ENCODE measurements at regions not wholly inside any gene's neighbourhood (a gene's known extent, or its start where the extent isn't known, plus 50 kb on each side); places are given as distances from the start of the nearest gene placed in this dataset.

DNA sequence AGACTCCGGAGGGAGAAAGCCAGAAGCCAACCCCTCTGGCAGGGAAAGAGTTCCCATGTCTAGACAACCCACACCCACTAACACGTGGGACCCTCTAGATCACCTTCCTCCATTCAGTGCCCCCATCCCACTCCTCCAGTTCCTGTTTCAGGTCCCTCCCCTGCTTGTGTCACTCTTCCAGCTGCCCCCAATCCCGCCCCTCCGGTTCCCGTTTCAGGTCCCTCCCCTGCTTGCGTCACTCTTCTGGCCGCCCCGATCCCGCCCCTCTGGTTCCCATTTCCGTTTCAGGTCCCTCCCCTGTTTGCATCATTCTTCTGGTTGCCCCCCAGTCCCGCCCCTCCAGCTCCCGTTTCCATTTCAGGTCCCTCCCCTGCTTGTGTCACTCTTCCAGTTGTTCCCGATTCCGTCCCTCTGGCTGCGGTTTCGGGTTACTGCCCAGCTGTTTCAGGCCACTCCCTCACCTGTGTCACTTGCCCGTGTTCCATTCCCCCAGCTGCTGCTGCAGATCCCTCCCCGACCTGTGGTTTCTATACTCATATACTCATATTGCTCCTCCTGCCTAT lies 64.8 kb upstream of the RANBP6 start (continued):
- TF ChIP-seq, protein P1, sequence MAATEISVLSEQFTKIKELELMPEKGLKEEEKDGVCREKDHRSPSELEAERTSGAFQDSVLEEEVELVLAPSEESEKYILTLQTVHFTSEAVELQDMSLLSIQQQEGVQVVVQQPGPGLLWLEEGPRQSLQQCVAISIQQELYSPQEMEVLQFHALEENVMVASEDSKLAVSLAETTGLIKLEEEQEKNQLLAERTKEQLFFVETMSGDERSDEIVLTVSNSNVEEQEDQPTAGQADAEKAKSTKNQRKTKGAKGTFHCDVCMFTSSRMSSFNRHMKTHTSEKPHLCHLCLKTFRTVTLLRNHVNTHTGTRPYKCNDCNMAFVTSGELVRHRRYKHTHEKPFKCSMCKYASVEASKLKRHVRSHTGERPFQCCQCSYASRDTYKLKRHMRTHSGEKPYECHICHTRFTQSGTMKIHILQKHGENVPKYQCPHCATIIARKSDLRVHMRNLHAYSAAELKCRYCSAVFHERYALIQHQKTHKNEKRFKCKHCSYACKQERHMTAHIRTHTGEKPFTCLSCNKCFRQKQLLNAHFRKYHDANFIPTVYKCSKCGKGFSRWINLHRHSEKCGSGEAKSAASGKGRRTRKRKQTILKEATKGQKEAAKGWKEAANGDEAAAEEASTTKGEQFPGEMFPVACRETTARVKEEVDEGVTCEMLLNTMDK (IDR thresholded peaks at IDR 0.05; ENCODE audit: borderline replicate concordance, insufficient read depth, low read depth, low read length, poor library complexity, severe bottlenecking) = no peak
- TF ChIP-seq IFI16 (CRISPR knock-in tag; IDR thresholded peaks at IDR 0.05) = no peak
- peak in 1 of 2 experiments; percentile 30; a peak in 1 of 4 replicates for TF ChIP-seq TRIM24 (IDR thresholded peaks at IDR 0.05)
- TF ChIP-seq ZSCAN32 (CRISPR knock-in tag; IDR thresholded peaks at IDR 0.05) = no peak
- TF ChIP-seq, protein P2, sequence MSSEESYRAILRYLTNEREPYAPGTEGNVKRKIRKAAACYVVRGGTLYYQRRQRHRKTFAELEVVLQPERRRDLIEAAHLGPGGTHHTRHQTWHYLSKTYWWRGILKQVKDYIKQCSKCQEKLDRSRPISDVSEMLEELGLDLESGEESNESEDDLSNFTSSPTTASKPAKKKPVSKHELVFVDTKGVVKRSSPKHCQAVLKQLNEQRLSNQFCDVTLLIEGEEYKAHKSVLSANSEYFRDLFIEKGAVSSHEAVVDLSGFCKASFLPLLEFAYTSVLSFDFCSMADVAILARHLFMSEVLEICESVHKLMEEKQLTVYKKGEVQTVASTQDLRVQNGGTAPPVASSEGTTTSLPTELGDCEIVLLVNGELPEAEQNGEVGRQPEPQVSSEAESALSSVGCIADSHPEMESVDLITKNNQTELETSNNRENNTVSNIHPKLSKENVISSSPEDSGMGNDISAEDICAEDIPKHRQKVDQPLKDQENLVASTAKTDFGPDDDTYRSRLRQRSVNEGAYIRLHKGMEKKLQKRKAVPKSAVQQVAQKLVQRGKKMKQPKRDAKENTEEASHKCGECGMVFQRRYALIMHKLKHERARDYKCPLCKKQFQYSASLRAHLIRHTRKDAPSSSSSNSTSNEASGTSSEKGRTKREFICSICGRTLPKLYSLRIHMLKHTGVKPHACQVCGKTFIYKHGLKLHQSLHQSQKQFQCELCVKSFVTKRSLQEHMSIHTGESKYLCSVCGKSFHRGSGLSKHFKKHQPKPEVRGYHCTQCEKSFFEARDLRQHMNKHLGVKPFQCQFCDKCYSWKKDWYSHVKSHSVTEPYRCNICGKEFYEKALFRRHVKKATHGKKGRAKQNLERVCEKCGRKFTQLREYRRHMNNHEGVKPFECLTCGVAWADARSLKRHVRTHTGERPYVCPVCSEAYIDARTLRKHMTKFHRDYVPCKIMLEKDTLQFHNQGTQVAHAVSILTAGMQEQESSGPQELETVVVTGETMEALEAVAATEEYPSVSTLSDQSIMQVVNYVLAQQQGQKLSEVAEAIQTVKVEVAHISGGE (CRISPR knock-in tag; IDR thresholded peaks at IDR 0.05) = 0 out of 6 replicates have a peak, but pooled peaks of 1 of the 3 experiments have one; percentile 45
- no peak for TF ChIP-seq ZNF668 (CRISPR knock-in tag; IDR thresholded peaks at IDR 0.05)
- peak in 1 of 2 experiments; percentile 38; a peak in 1 of 4 replicates for TF ChIP-seq MAZ (CRISPR knock-in tag; conservative IDR thresholded peaks at IDR 0.05 in 1 of 2, IDR thresholded peaks at IDR 0.05 in 1 of 2)
- no peak for TF ChIP-seq C11orf30 (IDR thresholded peaks at IDR 0.05; ENCODE audit: low read depth)
- TF ChIP-seq, protein P3, sequence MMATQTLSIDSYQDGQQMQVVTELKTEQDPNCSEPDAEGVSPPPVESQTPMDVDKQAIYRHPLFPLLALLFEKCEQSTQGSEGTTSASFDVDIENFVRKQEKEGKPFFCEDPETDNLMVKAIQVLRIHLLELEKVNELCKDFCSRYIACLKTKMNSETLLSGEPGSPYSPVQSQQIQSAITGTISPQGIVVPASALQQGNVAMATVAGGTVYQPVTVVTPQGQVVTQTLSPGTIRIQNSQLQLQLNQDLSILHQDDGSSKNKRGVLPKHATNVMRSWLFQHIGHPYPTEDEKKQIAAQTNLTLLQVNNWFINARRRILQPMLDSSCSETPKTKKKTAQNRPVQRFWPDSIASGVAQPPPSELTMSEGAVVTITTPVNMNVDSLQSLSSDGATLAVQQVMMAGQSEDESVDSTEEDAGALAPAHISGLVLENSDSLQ (IDR thresholded peaks at IDR 0.05) = peak; percentile 98
- no peak for TF ChIP-seq TRIM28 (IDR thresholded peaks at IDR 0.05)
- TF ChIP-seq ZNF23 (CRISPR knock-in tag; IDR thresholded peaks at IDR 0.05) = no peak
- TF ChIP-seq, protein P4, sequence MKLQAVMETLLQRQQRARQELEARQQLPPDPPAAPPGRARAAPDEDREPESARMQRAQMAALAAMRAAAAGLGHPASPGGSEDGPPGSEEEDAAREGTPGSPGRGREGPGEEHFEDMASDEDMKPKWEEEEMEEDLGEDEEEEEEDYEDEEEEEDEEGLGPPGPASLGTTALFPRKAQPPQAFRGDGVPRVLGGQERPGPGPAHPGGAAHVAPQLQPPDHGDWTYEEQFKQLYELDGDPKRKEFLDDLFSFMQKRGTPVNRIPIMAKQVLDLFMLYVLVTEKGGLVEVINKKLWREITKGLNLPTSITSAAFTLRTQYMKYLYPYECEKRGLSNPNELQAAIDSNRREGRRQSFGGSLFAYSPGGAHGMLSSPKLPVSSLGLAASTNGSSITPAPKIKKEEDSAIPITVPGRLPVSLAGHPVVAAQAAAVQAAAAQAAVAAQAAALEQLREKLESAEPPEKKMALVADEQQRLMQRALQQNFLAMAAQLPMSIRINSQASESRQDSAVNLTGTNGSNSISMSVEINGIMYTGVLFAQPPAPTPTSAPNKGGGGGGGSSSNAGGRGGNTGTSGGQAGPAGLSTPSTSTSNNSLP (IDR thresholded peaks at IDR 0.05; ENCODE audit: borderline replicate concordance, low read depth, low read length) = no peak
- TF ChIP-seq NRF1 (conservative IDR thresholded peaks at IDR 0.05 in 1 of 2, IDR thresholded peaks at IDR 0.05 in 1 of 2) = peak; percentile 14 to 37; a peak in 1 of 4 replicates
- TF ChIP-seq, protein P5, sequence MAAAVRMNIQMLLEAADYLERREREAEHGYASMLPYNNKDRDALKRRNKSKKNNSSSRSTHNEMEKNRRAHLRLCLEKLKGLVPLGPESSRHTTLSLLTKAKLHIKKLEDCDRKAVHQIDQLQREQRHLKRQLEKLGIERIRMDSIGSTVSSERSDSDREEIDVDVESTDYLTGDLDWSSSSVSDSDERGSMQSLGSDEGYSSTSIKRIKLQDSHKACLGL (CRISPR knock-in tag; IDR thresholded peaks at IDR 0.05; ENCODE audit: borderline replicate concordance, poor library complexity, severe bottlenecking) = no peak
- no peak for TF ChIP-seq KAT2B (IDR thresholded peaks at IDR 0.05; ENCODE audit: low read depth, low read length)
- no peak for TF ChIP-seq ZNF41 (CRISPR knock-in tag; conservative IDR thresholded peaks at IDR 0.05)
- TF ChIP-seq, protein P6, sequence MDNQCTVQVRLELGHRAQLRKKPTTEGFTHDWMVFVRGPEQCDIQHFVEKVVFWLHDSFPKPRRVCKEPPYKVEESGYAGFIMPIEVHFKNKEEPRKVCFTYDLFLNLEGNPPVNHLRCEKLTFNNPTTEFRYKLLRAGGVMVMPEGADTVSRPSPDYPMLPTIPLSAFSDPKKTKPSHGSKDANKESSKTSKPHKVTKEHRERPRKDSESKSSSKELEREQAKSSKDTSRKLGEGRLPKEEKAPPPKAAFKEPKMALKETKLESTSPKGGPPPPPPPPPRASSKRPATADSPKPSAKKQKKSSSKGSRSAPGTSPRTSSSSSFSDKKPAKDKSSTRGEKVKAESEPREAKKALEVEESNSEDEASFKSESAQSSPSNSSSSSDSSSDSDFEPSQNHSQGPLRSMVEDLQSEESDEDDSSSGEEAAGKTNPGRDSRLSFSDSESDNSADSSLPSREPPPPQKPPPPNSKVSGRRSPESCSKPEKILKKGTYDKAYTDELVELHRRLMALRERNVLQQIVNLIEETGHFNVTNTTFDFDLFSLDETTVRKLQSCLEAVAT (IDR thresholded peaks at IDR 0.05) = peak in 1 of 2 experiments; percentile 62; a peak in 1 of 4 replicates
